Right lobe of liver (tissue), 4 donors: ENCODE measurements at regions not wholly inside any gene's neighbourhood (a gene's known extent, or its start where the extent isn't known, plus 50 kb on each side); places are given as distances from the start of the nearest gene placed in this dataset.

Source experiments
- POLR2A ChIP-seq: fragments of 450-650 bp; IDR thresholded peaks from one replicate; pipeline ENCODE4 v1.6.1; 2017; ENCODE audit warnings: antibody characterized with exemption, mild to moderate bottlenecking
- TF ChIP-seq, protein P1 (sequence below), 4 donors: fragments of 200-600 bp in 3 of 4; fragments of 450-650 bp in 1 of 4; IDR thresholded peaks; one replicate each; pipeline versions ENCODE4 v1.5.1 to v1.8.0; 2016 to 2022; ENCODE audit warnings: antibody characterized with exemption in 4 of 4, mild to moderate bottlenecking in 2 of 4
- donor health status: DM: no; HTN: no; CAD: no.
- donor health status: DM: no; HTN: no; CAD: no.
- donor health status: DM: no; HTN: yes; CAD: no.

- TF ChIP-seq, protein P1, sequence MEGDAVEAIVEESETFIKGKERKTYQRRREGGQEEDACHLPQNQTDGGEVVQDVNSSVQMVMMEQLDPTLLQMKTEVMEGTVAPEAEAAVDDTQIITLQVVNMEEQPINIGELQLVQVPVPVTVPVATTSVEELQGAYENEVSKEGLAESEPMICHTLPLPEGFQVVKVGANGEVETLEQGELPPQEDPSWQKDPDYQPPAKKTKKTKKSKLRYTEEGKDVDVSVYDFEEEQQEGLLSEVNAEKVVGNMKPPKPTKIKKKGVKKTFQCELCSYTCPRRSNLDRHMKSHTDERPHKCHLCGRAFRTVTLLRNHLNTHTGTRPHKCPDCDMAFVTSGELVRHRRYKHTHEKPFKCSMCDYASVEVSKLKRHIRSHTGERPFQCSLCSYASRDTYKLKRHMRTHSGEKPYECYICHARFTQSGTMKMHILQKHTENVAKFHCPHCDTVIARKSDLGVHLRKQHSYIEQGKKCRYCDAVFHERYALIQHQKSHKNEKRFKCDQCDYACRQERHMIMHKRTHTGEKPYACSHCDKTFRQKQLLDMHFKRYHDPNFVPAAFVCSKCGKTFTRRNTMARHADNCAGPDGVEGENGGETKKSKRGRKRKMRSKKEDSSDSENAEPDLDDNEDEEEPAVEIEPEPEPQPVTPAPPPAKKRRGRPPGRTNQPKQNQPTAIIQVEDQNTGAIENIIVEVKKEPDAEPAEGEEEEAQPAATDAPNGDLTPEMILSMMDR (IDR thresholded peaks at IDR 0.05) = no peak
- TF ChIP-seq POLR2A = no peak
These were observed 51.0 kb upstream of the ACVR1 start for GRCh38 chr2:157927155-157927554.
